HG03378 (cell line): ENCODE measurements at regions not wholly inside any gene's neighbourhood (a gene's known extent, or its start where the extent isn't known, plus 50 kb on each side); places are given as distances from the start of the nearest gene placed in this dataset.

Source experiments
- ATAC-seq: cut with Tn5 transposase; IDR thresholded peaks from one replicate; pipeline ENCODE4 v1.9.1; 2021; ENCODE audit warnings: mild to moderate bottlenecking, moderate library complexity; ENCODE audit not compliant: unreplicated experiment

DNA sequence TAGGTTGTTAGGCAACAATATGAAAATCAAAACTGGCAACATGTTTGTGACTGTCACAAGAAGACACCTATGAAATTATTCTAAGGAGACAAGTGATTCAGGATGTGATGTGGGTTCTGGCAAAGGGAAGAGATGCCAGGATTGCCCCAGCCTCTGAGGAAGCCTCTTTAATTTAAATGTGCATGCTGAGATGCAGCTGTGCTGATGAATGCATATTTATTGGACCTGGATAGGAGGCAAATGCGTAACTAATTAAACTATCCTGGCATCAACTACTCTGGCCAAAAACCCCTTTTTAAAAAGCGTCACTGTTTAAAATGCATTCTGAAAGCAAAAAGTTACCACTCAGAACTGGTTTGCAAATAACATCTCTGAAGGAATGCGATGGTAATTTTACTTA, 176.5 kb upstream of the DPH6 start:
- ATAC-seq = no peak

DNA sequence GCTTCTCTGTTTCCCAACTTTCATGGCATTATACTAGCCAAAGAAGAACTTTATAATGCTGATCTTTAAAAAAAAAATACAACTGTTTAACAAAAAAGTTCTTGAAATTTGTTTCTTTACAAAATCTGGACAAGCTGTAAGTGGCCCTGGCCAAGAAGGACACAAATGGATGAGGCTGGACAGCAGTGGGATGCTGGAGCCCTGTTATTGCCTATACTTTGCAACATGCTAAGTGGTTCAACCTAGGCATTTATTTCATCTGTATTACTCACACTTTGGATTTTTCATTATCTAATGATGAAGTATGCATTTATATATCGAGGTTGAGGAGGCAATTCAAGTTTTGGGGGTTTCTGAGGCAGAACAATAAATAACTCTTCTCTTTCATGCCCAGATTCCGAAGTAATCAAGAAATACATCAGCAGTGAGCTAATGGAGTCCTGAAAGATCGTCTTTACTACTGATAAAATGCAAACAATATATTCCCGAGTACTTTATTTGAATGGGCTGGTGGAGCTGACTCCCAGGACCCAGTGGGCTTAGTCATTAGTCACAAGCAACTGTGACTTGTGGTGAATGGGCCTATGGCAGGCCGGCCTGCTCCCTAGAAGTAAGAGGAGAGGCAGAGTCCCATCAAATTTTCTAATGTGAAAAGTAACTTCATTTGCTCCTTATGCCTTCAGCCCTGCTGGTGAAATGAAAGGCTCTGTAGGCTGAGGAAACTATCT, 177.3 kb upstream of the DPH6 start:
- ATAC-seq = no peak

DNA sequence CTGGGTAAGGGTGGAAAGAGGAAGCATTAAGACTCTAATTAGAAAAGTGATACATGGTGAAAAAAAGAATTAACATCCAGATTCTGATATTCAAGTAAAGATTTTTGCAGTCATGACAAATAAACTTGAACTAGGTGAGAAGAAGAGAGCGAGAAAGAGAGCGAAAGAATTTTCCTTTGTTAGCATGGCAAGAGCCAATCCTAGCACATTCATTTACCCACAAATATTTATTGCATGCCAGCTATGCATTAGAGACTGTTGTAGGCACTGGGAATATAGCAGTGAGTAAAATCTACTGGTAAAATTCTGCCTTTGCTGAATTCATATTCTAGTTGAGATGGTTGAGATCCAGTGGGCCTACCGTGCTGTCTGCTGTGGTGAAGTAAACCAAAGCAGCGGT, 177.9 kb upstream of the DPH6 start:
- no peak for ATAC-seq

DNA sequence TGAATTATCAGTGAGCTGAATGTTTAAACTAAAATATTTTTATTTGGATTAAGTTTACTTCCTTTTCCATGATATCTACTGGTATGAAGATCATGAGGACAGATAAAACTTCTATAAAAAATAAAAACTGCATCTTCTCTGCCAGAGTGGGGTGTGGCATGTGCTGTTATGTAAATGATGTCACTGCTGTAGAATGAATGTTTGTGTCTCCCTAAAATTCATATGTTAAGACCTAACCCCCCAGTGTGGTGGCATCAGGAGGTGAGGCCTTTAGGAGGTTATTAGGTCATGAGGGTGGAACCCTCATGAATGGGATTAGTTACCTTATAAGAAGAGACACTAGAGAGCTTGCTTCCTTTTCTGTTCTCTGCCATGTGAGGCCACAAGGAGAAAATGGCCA, 178.7 kb upstream of the DPH6 start:
- no peak for ATAC-seq

DNA sequence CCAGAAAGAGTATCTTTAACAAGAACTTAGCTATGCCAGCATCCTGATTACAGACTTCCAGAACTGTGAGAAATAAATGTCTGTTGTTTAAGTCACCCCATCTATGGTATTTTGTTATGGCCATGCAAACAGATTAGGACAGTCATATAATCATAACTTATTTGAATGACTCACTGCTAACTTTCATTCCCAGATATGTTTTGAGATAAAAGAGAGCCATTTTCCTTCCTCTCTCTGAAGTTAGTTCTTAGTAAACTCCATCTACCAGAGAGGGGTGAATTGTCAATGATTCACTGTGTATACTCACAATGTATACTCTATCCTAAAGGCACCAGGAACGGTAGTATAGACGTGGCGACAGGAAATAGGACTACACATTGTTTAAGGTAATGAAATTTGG, 179.4 kb upstream of the DPH6 start:
- ATAC-seq = no peak

DNA sequence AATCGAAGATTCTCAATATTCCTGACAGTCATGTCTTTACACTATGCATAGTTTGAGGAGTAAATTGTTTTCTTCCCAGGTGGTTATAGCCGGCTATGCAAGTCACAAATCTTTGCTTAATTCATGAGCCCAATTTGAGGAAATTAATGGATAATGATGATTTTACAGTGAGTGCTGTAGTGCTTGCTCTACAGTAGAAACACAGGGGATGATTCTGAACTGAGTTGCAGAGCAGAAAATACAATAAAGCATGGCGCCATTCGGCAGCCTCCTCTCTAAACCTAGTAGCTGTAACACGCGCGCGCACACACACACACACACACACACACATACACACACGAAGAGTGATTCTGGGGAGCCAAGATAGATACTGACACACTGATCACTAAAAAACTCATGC, 181.7 kb upstream of the DPH6 start:
- ATAC-seq = no peak

DNA sequence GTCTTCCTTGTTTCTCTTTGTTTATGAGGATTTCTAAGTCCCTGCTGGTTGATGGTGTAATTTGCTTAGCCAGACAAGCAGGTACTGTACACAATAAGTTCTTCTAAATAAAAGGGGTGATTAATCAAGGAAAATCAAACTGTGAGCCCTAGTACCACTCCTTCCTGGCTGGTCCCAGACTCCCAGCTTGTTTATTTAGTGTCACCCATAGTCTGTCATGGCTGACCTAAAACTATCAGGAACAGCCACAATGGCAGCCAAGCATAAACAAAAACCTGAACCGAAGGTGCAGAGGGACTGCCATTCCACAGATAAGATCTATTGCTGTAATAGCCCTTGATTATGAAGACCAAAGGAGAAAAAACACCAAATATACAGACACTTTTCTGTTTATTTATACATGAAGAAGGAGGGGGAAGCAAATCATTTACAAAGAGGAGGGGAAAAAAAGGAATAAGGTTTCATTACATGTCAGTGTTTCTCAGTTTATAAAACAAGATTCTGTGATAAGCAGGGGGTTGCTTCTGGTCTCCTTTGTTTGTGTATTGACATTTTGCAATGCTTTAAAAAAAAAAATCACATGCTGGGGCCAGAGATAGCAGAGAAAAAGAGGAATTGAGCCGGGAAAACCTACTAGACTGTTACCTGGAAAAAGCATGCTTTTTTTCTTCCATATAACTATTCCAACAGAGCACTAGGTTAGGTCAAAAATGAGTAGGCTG, 182.4 kb upstream of the DPH6 start:
- no peak for ATAC-seq

DNA sequence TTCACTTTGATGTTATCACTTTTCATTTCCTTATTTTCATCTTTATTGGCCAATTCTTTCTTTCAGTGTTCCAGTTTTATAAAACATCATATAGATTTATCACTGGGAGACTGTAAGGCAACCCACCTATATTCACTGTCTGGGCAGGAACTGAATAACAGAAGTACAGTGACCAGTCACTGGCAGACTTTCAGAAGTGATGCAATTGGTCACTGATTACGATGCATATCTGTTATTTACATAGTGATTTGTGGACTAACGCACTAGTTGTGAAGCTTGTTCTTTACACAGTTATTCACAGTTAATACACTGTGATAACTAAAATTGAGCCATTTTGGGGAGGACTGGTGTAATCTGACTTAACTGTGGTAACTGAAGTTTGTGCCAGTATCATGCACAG, 190.2 kb upstream of the DPH6 start:
- no peak for ATAC-seq

DNA sequence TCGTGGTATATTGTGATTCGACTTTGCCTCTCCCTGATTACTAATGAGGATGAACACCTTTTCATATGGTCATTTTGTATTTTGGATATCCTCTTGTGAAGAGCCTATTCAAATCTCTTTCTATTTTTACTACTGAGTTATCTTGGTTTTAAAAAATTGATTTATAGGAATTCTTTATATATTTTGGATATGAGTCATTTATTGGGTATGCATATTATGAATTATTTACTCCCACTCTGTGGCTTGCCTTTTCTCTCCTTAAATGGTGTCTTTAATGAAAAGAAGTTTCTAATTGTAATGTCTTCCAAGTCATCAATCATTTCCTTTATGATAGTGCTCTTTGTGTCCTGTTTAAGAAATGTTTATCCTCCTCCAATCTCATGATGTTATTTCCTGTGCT, 191.5 kb upstream of the DPH6 start:
- ATAC-seq = no peak

DNA sequence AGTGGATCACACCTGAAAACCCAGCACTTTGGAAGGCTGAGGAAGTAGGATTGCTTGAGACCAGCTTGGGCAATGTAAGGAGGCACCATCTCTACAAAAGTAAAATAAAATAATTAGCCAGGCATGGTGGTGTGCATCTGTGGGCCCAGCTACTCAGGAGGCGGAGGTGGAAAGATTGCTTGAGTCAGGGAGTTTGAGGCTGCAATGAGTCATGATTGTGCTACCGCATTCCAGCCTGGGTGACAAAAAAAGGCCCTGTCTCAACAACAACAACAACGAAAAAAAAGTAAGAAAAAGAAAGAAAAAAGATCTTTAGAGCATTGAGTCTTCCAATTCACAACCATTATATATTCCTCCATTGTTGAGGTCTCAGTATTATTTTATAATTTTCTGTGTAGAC, 192.4 kb upstream of the DPH6 start:
- no peak for ATAC-seq

DNA sequence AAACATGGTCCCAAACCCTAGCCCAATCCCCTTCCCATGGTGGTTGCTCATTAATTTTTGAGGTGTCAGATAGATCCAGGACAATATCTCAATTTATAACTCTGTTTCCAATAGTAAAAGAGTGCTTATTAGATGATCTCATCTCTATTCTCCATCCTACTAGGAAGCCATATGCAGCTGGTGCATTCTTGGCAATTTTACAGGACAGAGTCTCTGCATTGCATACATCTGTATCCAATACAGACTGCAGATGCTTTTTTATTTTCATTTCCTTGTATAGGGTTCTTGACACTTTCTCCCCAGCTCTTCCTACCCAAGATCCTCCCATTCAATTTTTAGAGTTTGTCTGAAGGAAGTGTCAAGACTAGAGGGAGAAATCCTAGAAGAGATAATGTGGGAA, 194.8 kb upstream of the DPH6 start:
- ATAC-seq = no peak

DNA sequence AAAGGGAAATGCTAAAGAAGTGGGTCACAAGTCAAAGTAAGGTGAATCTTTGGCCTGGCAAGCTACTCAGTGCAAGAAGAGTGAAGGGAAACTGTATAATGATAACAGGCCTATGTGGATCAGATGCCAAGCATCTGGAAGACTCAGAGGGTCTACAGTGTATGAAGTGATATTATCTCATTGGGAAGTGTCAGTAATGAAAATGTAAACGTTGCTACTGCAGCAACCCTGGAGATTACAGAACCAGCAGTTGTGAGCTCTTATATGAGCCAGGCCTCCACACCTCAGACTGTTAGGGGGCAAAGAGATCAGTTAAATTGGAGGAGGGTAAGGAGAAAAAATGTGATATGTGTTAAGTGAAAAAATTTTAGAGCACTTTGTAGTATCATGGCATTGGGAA, 195.4 kb upstream of the DPH6 start:
- ATAC-seq = no peak

DNA sequence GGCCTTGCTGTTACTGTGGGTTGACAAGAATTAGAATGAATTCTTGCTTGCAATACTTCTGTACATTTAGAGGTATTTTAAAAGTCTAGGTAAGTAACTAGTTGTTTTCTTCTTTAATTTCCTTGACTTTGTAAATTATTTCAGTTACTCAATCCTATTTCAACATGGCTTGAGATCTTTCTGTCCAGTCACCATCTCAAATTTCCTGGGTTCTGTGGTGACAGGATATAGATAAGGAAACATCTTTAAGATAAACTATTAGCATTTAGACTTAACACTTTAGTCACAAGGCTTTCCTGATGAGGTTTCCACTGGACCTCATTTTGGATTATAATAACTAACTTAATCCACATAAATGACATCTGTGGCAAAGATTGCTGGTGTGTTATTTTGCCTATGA, 195.9 kb upstream of the DPH6 start:
- ATAC-seq = no peak

DNA sequence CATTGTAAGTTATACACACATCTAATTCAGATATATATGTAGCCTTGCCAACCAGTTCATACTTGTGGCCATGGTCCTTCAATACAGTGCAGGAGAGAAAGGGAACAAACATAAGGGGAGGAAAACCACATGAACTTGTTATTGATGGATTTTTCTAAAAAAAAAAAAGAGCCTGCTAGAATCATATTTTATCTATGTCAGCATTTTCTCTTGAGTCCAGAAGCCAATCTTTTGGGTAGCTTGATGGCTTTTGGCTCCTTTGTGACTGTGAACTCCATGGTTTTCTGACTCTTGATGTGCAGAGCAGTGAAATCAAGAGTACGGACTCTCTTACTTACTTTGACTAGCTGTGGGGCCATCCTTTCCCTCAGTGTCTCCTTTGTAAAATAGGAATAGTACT, 197.4 kb upstream of the DPH6 start:
- no peak for ATAC-seq

DNA sequence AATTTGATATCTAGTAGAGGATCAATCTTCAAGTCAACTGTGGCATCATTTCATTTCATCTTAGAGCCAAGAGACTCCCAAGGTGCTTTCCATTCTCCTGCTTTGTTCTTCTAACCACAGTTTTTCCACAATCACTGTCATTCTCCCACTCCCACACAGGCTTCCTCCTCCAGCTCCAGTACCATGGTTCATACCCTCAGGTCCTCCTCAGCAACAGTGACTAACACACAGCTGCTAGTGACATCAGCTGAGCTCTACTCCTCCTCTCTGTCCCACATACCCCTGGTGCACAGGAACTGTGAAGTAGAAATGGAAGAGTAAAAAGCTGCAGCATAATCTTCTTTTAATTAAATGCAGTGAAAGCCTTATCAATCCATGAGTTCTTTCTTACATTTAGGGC, 200.2 kb upstream of the DPH6 start:
- no peak for ATAC-seq

DNA sequence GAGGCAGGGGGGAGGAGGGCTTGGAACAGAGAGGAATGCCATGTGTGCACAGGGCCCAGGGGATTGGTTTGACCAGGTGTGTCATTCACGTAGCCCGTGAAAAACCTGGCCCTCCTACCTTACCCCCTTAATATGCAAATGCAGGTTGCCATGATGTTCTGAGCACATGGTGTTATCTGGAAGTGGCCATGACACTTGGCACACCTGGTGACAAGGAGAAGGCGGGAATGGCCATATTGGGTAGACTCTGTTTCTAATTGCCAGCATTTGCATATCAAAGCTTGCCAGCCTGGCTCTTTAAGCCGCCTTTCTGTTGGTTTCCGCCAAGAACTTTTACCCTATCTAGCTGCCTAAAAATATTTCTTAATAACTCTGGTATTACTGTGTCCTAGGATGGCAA, 202.1 kb upstream of the DPH6 start:
- no peak for ATAC-seq

DNA sequence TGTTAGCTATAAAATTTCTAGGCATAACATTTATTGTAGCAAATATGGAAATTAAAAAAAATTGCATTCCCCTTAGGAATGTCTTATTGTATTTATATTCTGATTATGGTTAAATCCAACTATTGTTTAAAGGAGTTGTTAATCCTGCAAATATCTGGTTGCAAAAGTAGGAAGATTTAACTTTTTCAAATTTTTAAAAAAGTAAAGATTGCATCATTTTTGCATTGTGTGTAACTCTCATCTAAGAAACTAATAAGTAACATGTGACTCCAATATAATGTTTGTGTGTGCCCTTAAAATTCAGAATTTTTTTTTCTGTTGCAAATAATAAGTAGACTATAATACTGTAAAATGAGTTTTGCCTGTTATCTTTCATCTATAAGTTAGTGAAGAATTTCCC, 204.1 kb upstream of the DPH6 start:
- ATAC-seq = no peak

DNA sequence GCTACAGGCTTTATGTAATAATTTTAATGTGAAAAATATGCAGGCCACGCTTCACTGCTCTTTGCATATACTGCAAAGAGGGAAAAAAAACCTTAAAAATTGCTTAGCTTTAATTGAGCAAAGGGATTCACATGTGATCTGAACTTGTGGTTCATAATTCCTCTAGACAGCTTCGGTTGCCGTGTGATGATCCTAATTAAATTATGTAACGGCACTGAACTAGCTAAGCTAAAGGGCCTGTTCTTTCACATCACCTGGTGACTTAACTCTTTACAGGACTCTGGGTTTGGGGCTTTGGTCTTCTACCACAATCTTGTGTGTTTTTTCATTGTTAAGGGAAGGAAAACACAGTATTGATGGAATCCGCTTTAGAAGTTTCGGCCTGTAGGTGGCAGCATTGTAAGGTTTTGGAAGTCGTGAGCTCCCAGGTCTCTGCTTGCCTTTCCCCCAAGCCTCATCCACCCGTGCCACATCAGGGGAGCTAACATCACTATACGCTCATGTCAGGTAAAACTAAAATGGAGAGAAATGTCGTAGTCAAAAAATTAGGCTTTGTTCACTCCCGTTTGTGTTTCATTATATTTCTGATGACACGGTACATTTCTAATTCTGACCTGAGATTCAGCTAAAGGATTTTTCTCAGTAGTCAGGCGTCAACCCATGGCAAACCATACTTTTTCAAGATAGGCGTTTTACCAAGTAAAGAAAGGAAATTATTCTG, 205.6 kb upstream of the DPH6 start:
- peak; percentile 81 for ATAC-seq

DNA sequence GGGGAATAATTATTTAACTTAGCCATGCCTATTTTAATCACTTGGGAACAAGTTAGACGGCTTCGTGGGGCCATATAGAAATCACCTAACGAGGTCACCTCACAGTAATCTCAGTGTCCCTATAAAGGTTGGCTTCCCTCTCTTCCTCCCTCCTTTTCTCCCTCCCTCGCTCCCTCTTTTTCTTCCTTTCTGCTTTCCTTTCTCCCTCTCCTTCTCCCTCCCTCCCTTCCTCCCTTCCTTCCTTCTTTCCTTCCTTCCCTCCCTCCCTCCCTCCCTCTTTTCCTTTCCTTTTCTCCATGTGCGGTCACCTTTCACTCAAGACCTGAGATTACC, 206.1 kb upstream of the DPH6 start:
- no peak for ATAC-seq

DNA sequence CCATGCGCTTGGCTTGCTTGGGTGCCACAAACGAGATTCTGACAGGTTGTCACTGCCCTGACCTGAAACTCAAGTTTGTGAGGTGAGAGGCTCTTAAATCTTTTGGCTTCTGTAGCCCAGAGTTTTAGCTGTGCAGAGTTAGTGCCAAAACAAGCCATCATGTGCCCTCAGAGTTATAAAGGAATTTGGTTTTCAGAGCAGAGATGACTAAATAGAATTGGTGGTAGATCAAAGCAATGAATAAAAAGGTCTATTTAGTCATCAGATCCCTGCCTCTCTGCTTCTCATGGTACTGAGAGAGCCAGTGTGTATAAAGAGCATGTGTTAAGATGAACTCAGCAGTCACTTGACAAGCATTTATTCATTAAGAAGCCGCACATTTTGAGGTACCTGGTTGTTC, 207.5 kb upstream of the DPH6 start:
- no peak for ATAC-seq

DNA sequence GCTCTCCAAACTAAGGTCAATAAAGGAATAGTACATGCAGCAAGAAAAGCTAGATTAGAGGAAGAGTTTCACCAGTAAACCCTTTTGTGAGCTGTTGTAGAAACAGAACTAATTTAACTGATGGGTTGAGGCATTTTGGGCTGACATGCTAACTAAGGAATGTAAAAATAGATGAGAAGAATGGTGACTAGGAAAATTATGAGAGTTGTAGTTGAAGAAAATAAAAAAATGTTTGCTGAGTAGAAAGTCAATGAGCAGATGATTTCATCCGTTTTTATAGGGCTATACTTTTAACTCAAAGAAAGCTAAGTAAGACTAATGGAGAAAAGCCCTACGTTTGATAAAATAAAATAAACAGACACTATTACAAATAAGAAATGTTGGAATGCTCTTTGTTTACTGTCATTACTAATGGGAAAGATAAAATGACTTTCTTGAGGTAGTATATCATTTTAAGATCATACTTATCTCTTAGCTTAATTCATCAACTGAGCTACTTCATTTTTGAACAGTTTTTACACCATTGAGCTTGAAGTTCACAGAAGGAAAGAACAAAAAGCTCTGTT, 209.4 kb upstream of the DPH6 start:
- no peak for ATAC-seq

DNA sequence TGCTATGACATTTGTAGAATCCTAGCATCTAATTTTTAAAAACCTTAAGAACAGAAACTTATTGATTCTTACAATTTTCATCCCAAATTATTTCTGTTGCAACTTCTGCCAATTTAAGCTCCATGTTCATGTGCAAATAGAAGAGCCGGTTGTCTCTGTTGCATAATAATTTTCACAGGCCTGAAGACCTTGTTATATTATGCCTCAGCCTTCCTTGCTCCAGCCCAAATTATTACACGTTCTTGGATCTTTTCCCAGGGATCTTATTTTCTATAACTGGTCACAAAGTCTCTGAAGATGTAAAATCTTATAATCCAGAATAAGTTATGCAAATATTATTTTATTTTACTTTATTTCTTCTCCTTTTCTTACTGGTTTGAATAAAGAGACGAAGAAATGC, 210.7 kb upstream of the DPH6 start:
- no peak for ATAC-seq
